GM23338 (cell line): ENCODE measurements at regions not wholly inside any gene's neighbourhood (a gene's known extent, or its start where the extent isn't known, plus 50 kb on each side); places are given as distances from the start of the nearest gene placed in this dataset.

Experiments
- ATAC-seq: fragments of 200-7000 bp; cut with Tn5 transposase; 3 replicates; pipeline ENCODE4 v1.9.1; 2020
- DNase-seq: peaks from one replicate; pipeline ENCODE4 v3.0.0-alpha.2; 2015; ENCODE audit warnings: low spot score
- H2AFZ ChIP-seq: fragments of 200-600 bp; sonication (generic); 2 replicates; pipeline ENCODE4 v1.8.0; 2016; ENCODE audit warnings: antibody characterized with exemption, mild to moderate bottlenecking, moderate library complexity
- H3F3A ChIP-seq: fragments of 200-600 bp; sonication (generic); replicated peaks from 2 replicates; pipeline ENCODE4 v1.8.0; 2017; ENCODE audit warnings: antibody characterized with exemption, mixed run types, low read depth
- H3K27ac ChIP-seq: fragments of 200-600 bp; sonication (generic); 2 replicates; pipeline ENCODE4 v1.6.1; 2016; ENCODE audit warnings: low read depth
- H3K27me3 ChIP-seq: fragments of 200-600 bp; sonication (generic); 2 replicates; pipeline ENCODE4 v1.8.0; 2016; ENCODE audit warnings: mild to moderate bottlenecking, mixed run types, moderate library complexity; ENCODE audit not compliant: insufficient read depth
- H3K36me3 ChIP-seq: fragments of 200-600 bp; sonication (generic); 2 replicates; pipeline ENCODE4 v1.8.0; 2016; ENCODE audit warnings: mild to moderate bottlenecking; ENCODE audit not compliant: insufficient read depth
- H3K4me1 ChIP-seq: fragments of 200-600 bp; sonication (generic); 2 replicates; pipeline ENCODE4 v1.8.0; 2016; ENCODE audit warnings: mild to moderate bottlenecking, moderate library complexity; ENCODE audit not compliant: insufficient read depth
- H3K4me2 ChIP-seq: fragments of 200-600 bp; sonication (generic); 2 replicates; pipeline ENCODE4 v1.7.1; 2017; ENCODE audit warnings: mixed run types
- H3K4me3 ChIP-seq: fragments of 200-600 bp; sonication (generic); 2 replicates; pipeline ENCODE4 v1.6.1; 2016; ENCODE audit warnings: mixed run types
- H3K79me2 ChIP-seq: fragments of 200-600 bp; sonication (generic); replicated peaks from 2 replicates; pipeline ENCODE4 v1.8.0; 2017; ENCODE audit warnings: mild to moderate bottlenecking; ENCODE audit not compliant: insufficient read depth
- H3K9me2 ChIP-seq: fragments of 200-600 bp; sonication (generic); 2 replicates; pipeline ENCODE4 v1.8.0; 2017; ENCODE audit not compliant: insufficient read depth
- H4K20me1 ChIP-seq: fragments of 200-600 bp; sonication (generic); replicated peaks from 2 replicates; pipeline ENCODE4 v1.8.0; 2017; ENCODE audit warnings: mild to moderate bottlenecking; ENCODE audit not compliant: insufficient read depth
- H3K27ac Mint-ChIP-seq: 2 replicates; pipeline ENCODE4 v1.8.0; 2020; ENCODE audit warnings: inconsistent platforms, mild to moderate bottlenecking, moderate library complexity, mixed read lengths
- H3K27me3 Mint-ChIP-seq: 3 replicates; pipeline ENCODE4 v1.8.0; 2022; ENCODE audit warnings: low read depth, mild to moderate bottlenecking, moderate library complexity, mixed read lengths, inconsistent platforms; ENCODE audit not compliant: insufficient read depth, poor library complexity
- H3K36me3 Mint-ChIP-seq: 3 replicates; pipeline ENCODE4 v1.8.0; 2021; ENCODE audit warnings: low read depth, mild to moderate bottlenecking, inconsistent platforms, moderate library complexity, mixed read lengths
- H3K4me1 Mint-ChIP-seq: 3 replicates; pipeline ENCODE4 v1.8.0; 2020; ENCODE audit warnings: mild to moderate bottlenecking, inconsistent platforms, mixed read lengths
- H3K4me3 Mint-ChIP-seq: 3 replicates; pipeline ENCODE4 v1.8.0; 2021; ENCODE audit warnings: moderate library complexity, mild to moderate bottlenecking, inconsistent platforms, mixed read lengths
- H3K9me3 Mint-ChIP-seq: 3 replicates; pipeline ENCODE4 v1.8.0; 2020; ENCODE audit warnings: moderate library complexity, mild to moderate bottlenecking, inconsistent platforms, mixed read lengths
- CREB1 ChIP-seq: fragments of 250-450 bp; sonication (Bioruptor Pico); IDR thresholded peaks from 2 replicates; pipeline ENCODE4 v1.5.0; 2020; ENCODE audit warnings: low read depth, mild to moderate bottlenecking, moderate library complexity
- CTCF ChIP-seq, 2 experiments: fragments of 200-600 bp in 1 of 2; sonication (generic) in 1 of 2; conservative IDR thresholded peaks; 2 replicates each; pipeline versions ENCODE4 v1.5.1 to v1.6.1; 2016 to 2017; ENCODE audit warnings: antibody characterized with exemption in 2 of 2, low read depth in 2 of 2, mild to moderate bottlenecking in 2 of 2, moderate library complexity in 1 of 2
- ETS1 ChIP-seq: IDR thresholded peaks from 2 replicates; pipeline ENCODE4 v1.6.1; 2016; ENCODE audit warnings: antibody characterized with exemption
- EZH2phosphoT487 ChIP-seq: fragments of 200-600 bp; sonication (generic); IDR thresholded peaks from one replicate; pipeline ENCODE4 v1.8.1; 2018; ENCODE audit warnings: antibody characterized with exemption; ENCODE audit not compliant: unreplicated experiment
- JUNB ChIP-seq: IDR thresholded peaks from one replicate; pipeline ENCODE4 v1.6.1; 2016; ENCODE audit warnings: antibody characterized with exemption; ENCODE audit not compliant: unreplicated experiment
- NANOG ChIP-seq: IDR thresholded peaks from 2 replicates; pipeline ENCODE4 v1.6.1; 2016; ENCODE audit warnings: antibody characterized with exemption, borderline replicate concordance
- POLR2AphosphoS5 ChIP-seq: IDR thresholded peaks from 2 replicates; pipeline ENCODE4 v1.6.1; 2016; ENCODE audit warnings: antibody characterized with exemption, low read depth
- REST ChIP-seq: IDR thresholded peaks from one replicate; pipeline ENCODE4 v1.6.1; 2018; ENCODE audit warnings: antibody characterized with exemption; ENCODE audit not compliant: unreplicated experiment
- ZNF114 ChIP-seq: fragments of 250-450 bp; sonication (Bioruptor Pico); IDR thresholded peaks from 2 replicates; pipeline ENCODE4 v1.5.0; 2020; ENCODE audit warnings: mild to moderate bottlenecking, moderate library complexity
- ZNF331 ChIP-seq: fragments of 250-450 bp; sonication (Bioruptor Pico); IDR thresholded peaks from 2 replicates; pipeline ENCODE4 v1.5.0; 2020; ENCODE audit warnings: low read depth, mild to moderate bottlenecking, moderate library complexity

- 0 out of 3 replicates have a peak, but pooled peaks cover 2% of the 10 kb centered on the region for H3K36me3 Mint-ChIP-seq
- Histone ChIP-seq H3K4me1 (no peaks in the 10 kb centered on the region), H3K4me2 (no peak overlapping the region), H3K9me2 (no peaks in the 10 kb centered on the region), H2AFZ (no peak overlapping the region), H3F3A (no peaks in the 10 kb centered on the region), H3K27me3 (no peaks in the 10 kb centered on the region), H4K20me1 (no peaks in the 10 kb centered on the region), H3K36me3 (peaks cover 3% of the 10 kb centered on the region; the same call in 1 of the 2 replicates), H3K4me3 (no peak overlapping the region), H3K27ac (no peak overlapping the region), H3K79me2 (no peaks in the 10 kb centered on the region)
- no peaks in the 10 kb centered on the region for H3K27me3 Mint-ChIP-seq
- no peak overlapping the region for H3K27ac Mint-ChIP-seq
- H3K4me1 Mint-ChIP-seq, result no peaks in the 10 kb centered on the region; the same call in 2 of the 3 replicates
- ATAC-seq (no peak), DNase-seq (no peak)
- no peak overlapping the region for H3K4me3 Mint-ChIP-seq
- H3K9me3 Mint-ChIP-seq, result peaks cover 73% of the 10 kb centered on the region
- TF ChIP-seq POLR2AphosphoS5 (no peak), REST (no peak), ZNF331 (CRISPR knock-in tag) (no peak), CTCF (conservative IDR thresholded peaks at IDR 0.05; ENCODE audit: low read depth in 2 of 2) (no peak), JUNB (no peak), ETS1 (no peak), CREB1 (CRISPR knock-in tag) (no peak), NANOG (no peak), ZNF114 (CRISPR knock-in tag) (no peak)
Observed at GRCh38 chr3:5299161-5299560, 111.7 kb downstream of the EDEM1 start.

GRCh38 chr3:5300638-5301037, 113.1 kb downstream of the EDEM1 start:
- H3K4me2 ChIP-seq, result no peak overlapping the region
- Mint-ChIP-seq H3K27ac (no peak overlapping the region), H3K4me3 (no peak overlapping the region), H3K4me1 (no peaks in the 10 kb centered on the region; the same call in 2 of the 3 replicates), H3K27me3 (no peaks in the 10 kb centered on the region), H3K9me3 (peaks cover 71% of the 10 kb centered on the region), H3K36me3 (no peaks in the 10 kb centered on the region)
- H2AFZ ChIP-seq, result no peak overlapping the region
- DNase-seq (no peak), ATAC-seq (no peak)
- no peaks in the 10 kb centered on the region for H3K79me2 ChIP-seq
- no peaks in the 10 kb centered on the region for H3K4me1 ChIP-seq
- H3K27ac ChIP-seq, result no peak overlapping the region
- no peaks in the 10 kb centered on the region for H3K9me2 ChIP-seq
- no peaks in the 10 kb centered on the region for H3F3A ChIP-seq
- no peaks in the 10 kb centered on the region for H4K20me1 ChIP-seq
- H3K4me3 ChIP-seq, result no peak overlapping the region
- H3K36me3 ChIP-seq, result 0 out of 2 replicates have a peak, but pooled peaks cover 3% of the 10 kb centered on the region
- no peaks in the 10 kb centered on the region for H3K27me3 ChIP-seq
- no peak for TF ChIP-seq REST
- TF ChIP-seq ZNF331 (CRISPR knock-in tag), result no peak
- TF ChIP-seq EZH2phosphoT487, result no peak
- no peak for TF ChIP-seq ZNF114 (CRISPR knock-in tag)
- no peak for TF ChIP-seq CREB1 (CRISPR knock-in tag)
